Stomach (tissue), 8 donors: ENCODE measurements at regions not wholly inside any gene's neighbourhood (a gene's known extent, or its start where the extent isn't known, plus 50 kb on each side); places are given as distances from the start of the nearest gene placed in this dataset.

Experiments used
- DNase-seq, 2 donors: peaks; one replicate each; pipeline versions ENCODE4 v3.0.0 to v3.0.0-alpha.2; 2013 to 2019
- H3K27ac ChIP-seq, 5 donors: fragments of 200-600 bp in 4 of 5; sonication (generic) in 4 of 5; one replicate each; pipeline ENCODE4 v1.5.1; 2013 to 2019; ENCODE audit warnings: mild to moderate bottlenecking in 1 of 5, moderate library complexity in 1 of 5
- H3K27me3 ChIP-seq, 3 donors: fragments of 200-600 bp; sonication (generic); one replicate each; pipeline ENCODE4 v1.5.1; 2017 to 2019; ENCODE audit warnings: mixed run types in 1 of 3
- H3K36me3 ChIP-seq, 4 donors: fragments of 200-600 bp; sonication (generic); 1 replicate in 3 of 4; 2 replicates in 1 of 4; pipeline ENCODE4 v1.5.1; 2016 to 2019
- H3K4me1 ChIP-seq, 4 donors: fragments of 200-600 bp; sonication (generic); one replicate each; pipeline ENCODE4 v1.5.1; 2016 to 2019
- H3K4me3 ChIP-seq, 4 donors: fragments of 200-600 bp; sonication (generic) in 3 of 4; one replicate each; pipeline ENCODE4 v1.5.1; 2016 to 2019; ENCODE audit warnings: mild to moderate bottlenecking in 1 of 4
- H3K9me3 ChIP-seq, 4 donors: fragments of 200-600 bp; sonication (generic); one replicate each; pipeline ENCODE4 v1.5.1; 2016 to 2019
- CTCF ChIP-seq, 7 experiments: fragments of 450-650 bp in 4 of 7; fragments of 200-600 bp in 3 of 7; sonication (generic) in 3 of 7; IDR thresholded peaks; one replicate each; pipeline ENCODE4 v1.5.1; 2016 to 2019; ENCODE audit warnings: antibody characterized with exemption in 7 of 7, control low read depth in 2 of 7, mild to moderate bottlenecking in 1 of 7
- EP300 ChIP-seq: sonication (generic); formaldehyde crosslinking; IDR thresholded peaks from one replicate; pipeline ENCODE4 v1.6.1; 2017; ENCODE audit warnings: antibody characterized with exemption
- POLR2A ChIP-seq, 4 donors: fragments of 450-650 bp; IDR thresholded peaks; one replicate each; pipeline ENCODE4 v1.6.1; 2016; ENCODE audit warnings: antibody characterized with exemption in 4 of 4, control low read depth in 2 of 4, mild to moderate bottlenecking in 1 of 4, moderate library complexity in 1 of 4
- POLR2AphosphoS5 ChIP-seq, 3 donors: sonication (generic); formaldehyde crosslinking; IDR thresholded peaks; one replicate each; pipeline ENCODE4 v1.6.1; 2016; ENCODE audit warnings: antibody characterized with exemption in 3 of 3
- WGBS, 5 donors: extraction: QIAGEN DNeasy Blood & Tissue Kit in 3 of 5; methylation state at CpG; one replicate each; pipeline versions ENCODE4 v1.1.5 to v1.1.7; 2013 to 2018; 5-methylcytosine and 5-hydroxymethylcytosine counted together
- intact Hi-C: fragments of 100-400 bp; cut with DNase I; formaldehyde crosslinking; loops from one replicate; pipeline ENCODE4 v1.15.1; 2023; ENCODE audit warnings: low total_unique reads
- donor health status: healthy with polysubstance abuse.
- donor health status: Bipolar disorder and iron deficiency.
- donor health status: healthy.

GRCh38 chr1:193791746-193792145 is 605.3 kb upstream of the B3GALT2 start:
- 68 to 90% (median 78%) methylated on average over 3 of the region's 3 CpGs for WGBS, 5 donors
- no peaks in the 10 kb centered on the region for H3K36me3 ChIP-seq
- no peak for DNase-seq
- peaks cover 0 to 3% (median 1%) of the 10 kb centered on the region in 4 donors for H3K4me1 ChIP-seq
- H3K27ac ChIP-seq: no peak overlapping the region
- H3K9me3 ChIP-seq: no peaks in the 10 kb centered on the region
- intact Hi-C loops: no loop called here
- H3K4me3 ChIP-seq: no peak overlapping the region
- no peak for TF ChIP-seq POLR2A (IDR thresholded peaks at IDR 0.05)
- no peak for TF ChIP-seq CTCF (IDR thresholded peaks at IDR 0.05)
- TF ChIP-seq EP300: no peak
- TF ChIP-seq POLR2AphosphoS5 (IDR thresholded peaks at IDR 0.05): no peak
- H3K27me3 ChIP-seq: no peaks in the 10 kb centered on the region

- peak in 1 of 2 donors; percentile 24 for DNase-seq
- intact Hi-C loops: no loop called here
- TF ChIP-seq POLR2AphosphoS5 (IDR thresholded peaks at IDR 0.05) (no peak), POLR2A (IDR thresholded peaks at IDR 0.05) (no peak), EP300 (no peak), CTCF (IDR thresholded peaks at IDR 0.05) (no peak)
- Histone ChIP-seq H3K27ac (no peak overlapping the region), H3K4me3 (no peak overlapping the region), H3K36me3 (no peaks in the 10 kb centered on the region), H3K27me3 (no peaks in the 10 kb centered on the region), H3K9me3 (no peaks in the 10 kb centered on the region), H3K4me1 (peaks cover 0 to 12% (median 5%) of the 10 kb centered on the region in 4 donors)
- WGBS, 5 donors: 19 to 36% (median 25%) methylated on average over 2 of the region's 2 CpGs
Measured at GRCh38 chr1:193787061-193787460, 600.6 kb upstream of the B3GALT2 start.

GRCh38 chr1:193785850-193786420 is 599.5 kb upstream of the B3GALT2 start:
- DNase-seq: peak in 1 of 2 donors; percentile 20
- no peak overlapping the region for H3K4me3 ChIP-seq
- H3K36me3 ChIP-seq: no peaks in the 10 kb centered on the region

GRCh38 chr1:193774536-193775323 is 588.3 kb upstream of the B3GALT2 start:
- no peak overlapping the region for H3K27ac ChIP-seq
- DNase-seq: no peak
- no peaks in the 10 kb centered on the region for H3K27me3 ChIP-seq
- TF ChIP-seq POLR2A (IDR thresholded peaks at IDR 0.05): no peak
- TF ChIP-seq EP300: no peak
- TF ChIP-seq POLR2AphosphoS5 (IDR thresholded peaks at IDR 0.05): no peak
- no peak for TF ChIP-seq CTCF (IDR thresholded peaks at IDR 0.05)
- intact Hi-C loops: no loop called here
- H3K36me3 ChIP-seq: no peaks in the 10 kb centered on the region
- WGBS, 5 donors: 85 to 92% (median 89%) methylated on average over 2 of the region's 2 CpGs
- peaks cover 0 to 14% (median 6%) of the 10 kb centered on the region in 4 donors for H3K9me3 ChIP-seq
- H3K4me3 ChIP-seq: no peak overlapping the region
- no peaks in the 10 kb centered on the region for H3K4me1 ChIP-seq

More at GRCh38 chr1:193785850-193786420, 599.5 kb upstream of the B3GALT2 start:
- no peaks in the 10 kb centered on the region for H3K9me3 ChIP-seq
- 58 to 86% (median 81%) methylated on average over 3 of the region's 3 CpGs for WGBS, 5 donors
- peaks cover 0 to 12% (median 5%) of the 10 kb centered on the region in 4 donors for H3K4me1 ChIP-seq
- no peak overlapping the region for H3K27ac ChIP-seq
- no peaks in the 10 kb centered on the region for H3K27me3 ChIP-seq
- intact Hi-C loops: no loop called here
- TF ChIP-seq CTCF (IDR thresholded peaks at IDR 0.05) (no peak), POLR2A (IDR thresholded peaks at IDR 0.05) (no peak), POLR2AphosphoS5 (IDR thresholded peaks at IDR 0.05) (no peak), EP300 (no peak)
